GM23338 (cell line): ENCODE measurements at regions not wholly inside any gene's neighbourhood (a gene's known extent, or its start where the extent isn't known, plus 50 kb on each side); places are given as distances from the start of the nearest gene placed in this dataset.

Source experiments
- CREB1 ChIP-seq: fragments of 250-450 bp; sonication (Bioruptor Pico); IDR thresholded peaks from 2 replicates; pipeline ENCODE4 v1.5.0; 2020; ENCODE audit warnings: low read depth, mild to moderate bottlenecking, moderate library complexity
- CTCF ChIP-seq, 2 experiments: fragments of 200-600 bp in 1 of 2; sonication (generic) in 1 of 2; conservative IDR thresholded peaks; 2 replicates each; pipeline versions ENCODE4 v1.5.1 to v1.6.1; 2016 to 2017; ENCODE audit warnings: antibody characterized with exemption in 2 of 2, low read depth in 2 of 2, mild to moderate bottlenecking in 2 of 2, moderate library complexity in 1 of 2
- EZH2phosphoT487 ChIP-seq: fragments of 200-600 bp; sonication (generic); IDR thresholded peaks from one replicate; pipeline ENCODE4 v1.8.1; 2018; ENCODE audit warnings: antibody characterized with exemption; ENCODE audit not compliant: unreplicated experiment
- POLR2AphosphoS5 ChIP-seq: IDR thresholded peaks from 2 replicates; pipeline ENCODE4 v1.6.1; 2016; ENCODE audit warnings: antibody characterized with exemption, low read depth
- REST ChIP-seq: IDR thresholded peaks from one replicate; pipeline ENCODE4 v1.6.1; 2018; ENCODE audit warnings: antibody characterized with exemption; ENCODE audit not compliant: unreplicated experiment

GRCh38 chr21:10273196-10273595 is 248.2 kb upstream of the TPTE start:
- TF ChIP-seq CTCF (conservative IDR thresholded peaks at IDR 0.05; ENCODE audit: low read depth in 2 of 2) (no peak), POLR2AphosphoS5 (no peak), EZH2phosphoT487 (no peak), REST (no peak), CREB1 (CRISPR knock-in tag) (no peak)
